HG03442 (cell line): ENCODE measurements at regions not wholly inside any gene's neighbourhood (a gene's known extent, or its start where the extent isn't known, plus 50 kb on each side); places are given as distances from the start of the nearest gene placed in this dataset.

Experiments used
- ATAC-seq: cut with Tn5 transposase; IDR thresholded peaks from one replicate; pipeline ENCODE4 v1.9.1; 2021; ENCODE audit warnings: mild to moderate bottlenecking, moderate library complexity; ENCODE audit not compliant: unreplicated experiment

DNA sequence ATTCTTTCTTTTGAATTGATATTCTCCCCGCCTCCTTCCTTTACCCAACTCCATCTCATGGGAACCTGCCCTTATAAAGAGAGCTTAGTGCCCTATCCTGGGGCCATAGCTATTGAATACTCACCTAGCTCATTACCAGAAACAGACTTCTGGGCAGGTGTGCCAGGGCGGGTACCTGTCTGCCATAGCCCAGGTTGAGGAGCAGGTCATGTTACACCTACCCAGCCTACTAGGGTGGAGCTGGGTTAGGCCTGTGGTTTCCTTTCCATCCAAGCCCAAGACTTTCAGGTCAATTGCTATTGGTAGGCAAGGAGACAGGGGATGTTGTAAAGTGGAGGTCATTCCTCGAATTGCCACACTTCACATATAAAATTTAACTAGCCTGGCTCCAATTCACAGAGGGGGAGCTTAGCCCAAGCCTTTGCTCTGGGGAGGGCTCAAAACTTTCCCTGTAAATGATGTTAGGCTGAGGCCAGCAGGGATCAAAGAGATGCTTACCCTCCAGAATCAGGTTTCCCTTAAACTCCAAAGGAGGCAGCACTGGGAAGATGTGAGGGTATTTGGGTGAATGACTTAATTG lies 87.1 kb upstream of the IPO9 start:
- no peak for ATAC-seq

DNA sequence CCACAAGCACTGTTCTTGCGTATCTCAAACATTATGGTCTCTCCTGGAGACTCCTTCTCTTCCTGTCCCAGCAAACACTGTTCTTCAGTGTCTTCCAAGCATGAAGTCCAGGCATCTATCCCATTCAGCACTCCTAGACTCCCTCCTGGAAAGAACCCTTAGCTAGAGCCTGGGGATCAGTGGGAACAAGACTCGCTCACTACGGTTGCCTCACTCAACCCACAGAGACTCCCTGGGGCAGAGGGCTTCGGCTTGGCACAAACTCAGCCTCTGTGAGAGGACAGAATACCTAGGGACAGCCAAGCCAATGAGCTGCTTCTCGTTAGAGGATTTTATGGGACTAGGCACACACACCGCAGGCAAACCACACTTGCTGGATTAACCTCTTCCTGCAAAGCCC lies 86.5 kb upstream of the IPO9 start:
- ATAC-seq = no peak

DNA sequence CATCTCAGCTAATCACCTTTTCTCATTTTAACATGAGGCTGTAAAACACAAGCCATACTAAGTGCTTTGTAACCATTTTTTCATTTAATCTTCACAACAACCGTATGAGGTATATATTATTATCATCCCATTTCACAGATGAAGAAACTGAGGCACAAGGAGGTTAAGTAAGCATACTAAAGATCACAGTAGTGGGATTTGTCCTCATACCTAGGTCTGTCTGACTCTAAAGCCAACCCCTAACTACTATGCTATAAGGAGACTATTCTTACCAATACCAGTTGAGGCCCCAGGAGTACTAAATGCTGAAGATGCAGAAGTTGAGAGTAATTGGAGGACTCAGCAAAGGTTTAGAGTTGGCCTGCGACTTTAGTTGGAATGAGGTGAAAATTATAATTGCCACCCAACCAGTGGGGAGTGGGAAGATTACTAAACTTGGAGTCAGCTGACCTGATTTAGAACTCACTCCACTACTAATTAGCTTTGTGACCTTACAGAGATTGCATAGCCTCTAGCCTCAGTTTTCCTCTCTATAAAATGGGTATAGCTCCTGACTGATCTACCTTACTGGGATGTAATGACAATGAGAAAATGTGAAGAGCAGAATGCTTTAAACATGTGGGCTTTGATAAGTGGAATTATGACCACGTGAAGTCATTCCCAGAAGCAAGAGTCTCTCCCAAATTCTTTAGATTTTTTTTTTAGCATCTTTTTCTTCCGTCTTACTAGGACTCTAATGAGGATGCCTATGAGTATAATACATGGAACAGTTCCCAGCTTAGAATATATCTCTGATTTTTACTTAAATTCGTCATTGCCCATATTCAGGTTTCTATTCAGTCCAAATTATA lies 85.8 kb upstream of the IPO9 start:
- ATAC-seq = no peak

DNA sequence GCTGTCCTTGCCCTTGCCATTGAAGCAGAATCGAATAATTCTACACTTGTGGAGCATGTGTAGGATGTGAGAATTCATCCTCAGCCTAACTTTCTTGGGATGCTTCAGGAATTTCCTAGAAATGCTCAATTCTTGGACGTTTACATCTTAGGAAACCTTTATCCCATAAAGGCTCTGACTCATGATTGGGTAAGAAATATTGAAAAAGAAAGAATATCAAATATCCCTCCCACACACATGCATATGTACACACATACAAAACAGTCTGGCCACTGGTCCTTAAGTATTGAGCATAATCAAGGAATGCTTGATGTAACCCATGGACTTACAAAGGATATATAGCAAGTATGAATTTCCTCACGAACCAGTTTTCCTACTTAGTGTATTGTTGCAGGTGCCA lies 83.9 kb upstream of the IPO9 start:
- ATAC-seq = no peak

DNA sequence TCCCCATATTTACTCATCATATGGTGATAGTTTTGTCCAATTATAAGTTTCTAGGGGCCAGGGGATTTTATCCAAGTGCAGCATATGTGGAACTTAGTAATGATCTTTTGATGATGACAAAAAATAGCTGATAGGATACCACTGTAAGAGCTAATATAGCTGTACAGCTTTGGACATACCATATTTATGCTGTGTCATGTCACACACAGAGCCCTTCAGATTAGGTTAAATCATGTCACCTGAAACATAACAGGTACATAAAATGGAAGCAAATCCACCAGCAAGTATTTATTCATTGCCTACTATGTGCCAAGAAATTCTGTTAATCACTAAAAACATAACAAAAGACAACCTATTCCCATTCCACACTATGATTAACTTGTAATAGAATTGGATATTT lies 82.8 kb upstream of the IPO9 start:
- ATAC-seq = no peak

DNA sequence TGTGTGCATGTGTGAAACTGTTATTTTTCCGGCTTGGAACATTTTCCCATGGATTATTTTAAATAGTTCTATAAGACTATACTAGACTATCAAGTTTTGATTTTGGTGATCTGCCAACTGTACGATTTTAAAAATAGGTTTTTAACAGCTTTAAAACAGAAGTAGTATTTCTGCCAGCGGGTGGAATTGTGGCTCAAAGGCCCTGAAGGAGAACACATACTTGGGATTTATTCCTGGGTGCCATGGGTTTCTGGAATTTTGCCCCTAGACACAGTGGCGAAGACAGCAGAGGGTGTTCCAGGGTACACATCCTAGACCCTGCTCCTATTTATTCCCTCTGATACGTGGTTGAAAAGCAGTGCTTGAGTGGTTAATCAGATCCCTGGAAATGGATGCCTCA lies 81.7 kb upstream of the IPO9 start:
- ATAC-seq = no peak

DNA sequence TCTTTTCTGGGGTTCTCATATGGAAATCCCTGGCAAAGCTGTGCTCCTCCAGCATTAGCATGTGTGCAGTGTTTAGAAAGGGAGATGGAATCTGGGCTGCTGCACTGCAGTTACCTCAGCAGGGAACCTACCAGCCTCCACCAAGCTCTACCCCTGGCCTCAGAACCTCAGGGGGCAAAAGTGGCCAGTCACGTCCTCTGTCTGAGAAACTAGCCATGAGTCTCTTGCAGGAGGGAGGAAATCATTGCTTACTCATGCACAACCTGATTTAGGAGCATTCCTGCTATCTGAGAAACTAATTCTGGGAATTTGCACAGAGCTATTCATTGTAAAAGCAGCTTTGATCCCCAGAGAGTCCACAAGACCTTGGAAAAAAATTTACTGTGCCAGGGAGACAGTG lies 80.6 kb upstream of the IPO9 start:
- ATAC-seq = no peak

DNA sequence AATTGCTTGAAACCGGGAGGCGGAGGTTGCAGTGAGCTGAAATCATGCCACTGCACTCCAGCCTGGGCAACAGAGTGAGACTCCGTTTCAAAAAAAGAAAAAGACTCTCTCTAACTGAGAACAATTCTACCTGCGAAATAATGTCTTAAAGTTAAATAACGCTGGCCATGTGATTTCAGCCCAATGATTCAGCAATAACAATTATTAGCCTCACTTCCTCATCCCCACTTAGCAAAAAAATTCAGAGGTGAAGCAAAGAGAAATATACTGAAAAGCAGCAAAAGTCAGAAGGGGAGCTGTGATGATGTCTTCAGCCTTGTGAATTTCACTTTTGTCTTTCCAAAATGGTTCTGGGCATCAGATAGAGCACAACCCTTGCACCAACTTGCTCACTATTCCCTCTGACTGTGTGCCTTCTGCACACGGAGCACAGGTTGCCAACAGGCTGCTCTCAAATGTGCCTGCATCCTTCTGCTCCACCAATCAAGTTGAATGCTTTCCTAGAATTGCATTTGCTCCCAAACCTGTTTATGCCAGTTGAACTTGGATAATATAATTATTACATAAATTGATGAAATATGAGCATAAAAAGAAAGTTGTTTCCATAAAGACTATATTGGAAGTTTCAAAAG lies 79.8 kb upstream of the IPO9 start:
- no peak for ATAC-seq

DNA sequence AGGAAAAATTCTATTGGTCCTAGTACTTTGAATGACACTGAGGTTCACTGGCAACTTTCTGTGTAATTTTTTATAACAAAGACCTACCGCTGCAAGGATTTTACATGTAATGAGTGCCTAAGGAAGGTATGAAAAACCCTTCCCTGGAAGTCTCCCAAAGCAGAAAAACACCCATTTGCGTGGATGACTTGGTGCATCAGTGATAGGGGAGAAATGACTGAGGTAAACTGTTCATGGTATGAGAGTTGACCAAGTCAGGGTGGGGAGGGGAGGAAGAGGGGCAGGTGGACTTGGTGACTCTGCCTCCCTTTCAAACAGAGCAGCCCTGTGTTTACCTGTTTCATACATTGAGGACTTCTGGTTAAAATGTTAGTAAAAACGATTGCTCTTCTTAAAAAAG lies 78.8 kb upstream of the IPO9 start:
- no peak for ATAC-seq

DNA sequence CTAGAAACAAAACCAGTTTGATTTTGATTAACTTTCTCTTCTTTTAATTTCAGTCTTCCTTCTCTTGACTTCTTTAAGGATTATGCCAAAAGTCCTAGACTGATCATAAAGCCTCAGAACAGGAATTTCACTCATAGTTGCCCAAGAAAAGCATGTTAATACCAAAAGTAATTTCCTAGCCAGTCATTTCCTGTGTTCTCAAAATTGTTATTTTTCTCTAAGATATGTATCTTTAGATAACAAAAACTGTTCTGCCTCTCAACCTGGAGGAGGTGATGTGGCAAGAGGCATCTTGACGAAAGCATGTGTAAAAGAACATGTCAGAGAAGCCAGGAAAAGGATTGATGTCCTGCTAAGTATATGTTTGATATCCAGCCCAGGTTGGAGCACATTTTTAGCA lies 78.0 kb upstream of the IPO9 start:
- ATAC-seq = no peak

DNA sequence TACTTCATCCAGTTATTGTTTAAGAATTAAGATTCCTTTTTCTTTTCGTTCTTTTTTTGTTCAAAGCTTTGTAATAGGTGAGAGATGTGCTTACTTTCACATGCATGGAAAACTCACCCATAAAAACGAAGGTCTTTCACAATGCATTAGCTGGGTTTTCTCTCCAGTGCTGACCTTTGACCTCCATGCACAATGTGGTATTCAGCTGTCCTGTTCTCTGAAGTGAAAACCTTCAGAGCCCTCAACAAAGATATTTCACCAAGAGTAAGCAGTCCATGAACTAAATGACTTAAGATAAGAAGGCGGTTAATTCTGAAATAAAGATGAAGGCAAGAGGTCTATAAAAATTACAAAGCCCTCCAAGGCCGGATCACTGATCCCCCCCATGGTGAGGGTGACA lies 77.1 kb upstream of the IPO9 start:
- ATAC-seq = no peak

DNA sequence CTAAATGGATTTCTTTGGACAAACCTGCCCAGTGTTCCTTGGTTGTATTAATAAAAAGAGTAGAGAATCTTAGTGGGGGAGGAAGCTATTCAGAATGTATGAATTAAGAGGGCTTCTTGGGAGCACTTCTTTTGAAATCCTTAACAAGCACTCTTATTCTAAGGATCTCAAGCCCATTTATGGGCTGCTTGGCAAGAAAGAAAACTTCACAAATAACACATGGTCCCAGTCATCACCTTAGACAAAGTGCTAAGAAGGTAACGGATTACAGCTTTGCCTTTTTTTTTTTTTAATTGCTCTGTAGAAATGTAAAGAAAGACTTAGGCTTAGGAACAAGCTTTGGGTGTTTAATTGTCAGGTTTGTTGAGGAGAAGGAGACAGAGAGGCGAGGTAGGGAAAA lies 76.6 kb upstream of the IPO9 start:
- ATAC-seq = no peak

DNA sequence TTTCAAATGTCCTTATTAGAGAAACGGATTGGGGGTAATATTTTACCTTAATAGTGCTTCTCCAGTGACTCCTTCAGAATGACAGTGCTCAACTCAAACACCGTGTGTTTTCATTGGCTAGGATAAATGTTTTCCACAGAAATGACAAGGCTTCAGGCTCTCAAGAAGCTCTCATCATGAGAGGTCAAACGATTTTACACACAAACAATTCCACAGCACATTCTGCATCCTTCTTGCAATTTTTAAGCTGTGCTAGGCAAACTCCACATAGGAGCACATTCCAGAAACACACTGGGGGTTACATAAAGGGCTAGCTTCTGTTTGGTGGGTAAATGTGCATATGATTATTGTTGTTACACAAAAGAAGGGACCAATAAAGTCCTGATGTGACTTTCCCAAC lies 75.5 kb upstream of the IPO9 start:
- ATAC-seq = no peak

DNA sequence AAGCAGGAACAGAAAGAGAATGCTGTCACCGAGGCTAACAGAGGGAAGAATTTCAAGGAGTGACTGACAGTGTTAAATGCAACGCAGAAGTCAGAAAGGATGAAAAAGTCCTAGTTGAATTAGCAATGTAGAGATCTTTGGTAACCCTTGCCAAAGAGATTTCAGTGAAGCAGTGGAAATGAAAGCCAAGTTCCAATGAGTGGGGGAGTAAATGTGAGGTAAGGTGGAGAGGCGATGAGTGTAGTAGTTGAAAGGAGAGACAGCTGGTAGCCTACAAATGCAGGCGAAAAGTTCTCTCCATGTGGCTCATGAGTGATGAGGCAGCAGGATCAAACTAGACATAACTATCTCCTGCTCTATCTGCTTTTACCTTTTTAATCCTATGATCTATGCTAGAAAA lies 74.6 kb upstream of the IPO9 start:
- no peak for ATAC-seq

DNA sequence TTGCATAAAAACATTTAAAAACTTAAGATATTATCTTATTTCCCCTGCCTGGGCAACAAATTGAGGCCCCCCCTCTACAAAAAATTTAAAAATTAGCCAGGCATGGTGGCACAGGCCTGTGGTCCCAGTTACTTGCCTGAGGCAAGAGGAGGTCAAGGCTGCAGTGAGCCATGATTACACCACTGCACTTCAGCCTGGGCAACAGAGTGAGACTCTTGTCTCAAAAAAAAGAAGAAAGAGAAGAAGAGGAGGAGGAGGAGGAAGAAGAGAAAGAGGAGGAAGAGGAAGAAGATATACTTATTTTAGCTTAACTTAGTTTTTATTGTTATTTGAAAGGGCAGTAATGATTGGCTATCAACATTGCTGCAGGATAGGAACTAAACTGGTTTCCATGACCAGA lies 73.8 kb upstream of the IPO9 start:
- no peak for ATAC-seq

DNA sequence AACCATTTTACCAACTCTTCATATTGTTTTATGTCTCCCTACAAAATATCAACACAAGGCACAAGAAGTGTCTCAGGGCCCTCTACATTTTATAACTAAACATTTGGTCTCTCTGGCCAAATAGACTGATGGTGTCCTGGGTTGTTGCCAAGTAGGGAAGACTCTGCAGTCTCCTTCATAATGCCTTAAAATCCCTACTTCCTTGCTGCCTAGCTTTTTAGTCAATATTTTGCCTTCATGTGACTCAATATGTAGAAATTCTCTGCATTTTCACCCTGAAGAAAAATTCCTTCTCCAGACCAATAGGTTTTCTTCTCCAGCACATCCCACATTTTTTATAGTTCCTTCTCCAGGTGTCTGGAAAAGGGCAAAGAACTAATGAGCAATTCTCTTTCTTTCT lies 72.6 kb upstream of the IPO9 start:
- ATAC-seq = no peak

DNA sequence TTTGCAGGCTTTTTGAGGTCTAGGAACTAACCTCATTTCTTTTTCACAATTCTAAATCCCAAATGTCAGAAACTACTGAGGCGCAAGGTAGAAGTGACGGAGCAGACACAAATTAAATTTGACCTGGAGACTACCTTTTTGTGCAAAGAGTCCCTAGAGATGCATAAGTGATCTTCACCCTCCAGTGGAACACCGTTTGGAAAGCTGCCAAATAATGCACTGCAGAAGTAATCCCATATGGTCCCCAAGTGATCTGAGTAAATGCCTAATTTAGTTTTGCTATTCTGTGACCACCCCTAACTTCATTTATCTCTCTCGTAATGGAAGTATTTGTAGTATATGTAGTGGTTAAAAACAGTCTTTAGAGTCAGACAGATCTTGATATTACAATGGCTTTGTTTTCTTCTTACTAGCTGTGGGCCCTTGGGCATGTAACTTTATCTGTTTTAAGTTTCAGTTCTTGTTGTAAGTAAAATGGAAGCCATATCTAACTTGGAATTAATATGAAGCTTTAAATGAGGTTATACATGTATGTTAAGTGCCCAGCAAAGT lies 70.4 kb upstream of the IPO9 start:
- no peak for ATAC-seq

DNA sequence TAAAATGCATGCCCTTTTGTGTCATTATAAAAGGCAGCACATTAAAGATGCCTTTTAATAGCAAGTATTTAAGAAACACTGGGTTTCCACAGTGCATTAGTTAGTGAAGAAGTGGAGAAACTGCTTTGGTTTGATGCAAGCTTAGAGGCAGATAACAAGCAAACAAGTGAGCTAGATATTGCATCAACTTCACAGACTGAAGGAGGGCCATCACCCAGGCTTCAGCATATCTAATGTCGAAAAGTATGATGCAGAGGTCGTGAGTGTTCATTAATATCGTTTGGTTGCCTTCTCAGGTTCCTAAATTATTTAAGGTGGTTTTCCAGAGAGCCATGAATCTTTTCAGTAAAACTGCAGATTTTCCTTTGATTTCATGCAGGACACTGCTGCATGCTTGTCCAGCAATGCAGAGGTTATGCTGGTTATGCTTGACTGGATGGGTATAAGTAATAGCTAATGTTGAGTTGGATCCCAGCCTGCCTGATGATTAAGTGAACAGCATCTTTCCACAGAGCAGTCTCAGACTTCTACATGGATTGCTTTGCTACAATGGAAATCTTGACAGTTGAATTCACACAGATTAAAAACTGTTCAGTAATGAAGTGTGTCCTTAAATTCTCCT lies 69.7 kb upstream of the IPO9 start:
- ATAC-seq = no peak

DNA sequence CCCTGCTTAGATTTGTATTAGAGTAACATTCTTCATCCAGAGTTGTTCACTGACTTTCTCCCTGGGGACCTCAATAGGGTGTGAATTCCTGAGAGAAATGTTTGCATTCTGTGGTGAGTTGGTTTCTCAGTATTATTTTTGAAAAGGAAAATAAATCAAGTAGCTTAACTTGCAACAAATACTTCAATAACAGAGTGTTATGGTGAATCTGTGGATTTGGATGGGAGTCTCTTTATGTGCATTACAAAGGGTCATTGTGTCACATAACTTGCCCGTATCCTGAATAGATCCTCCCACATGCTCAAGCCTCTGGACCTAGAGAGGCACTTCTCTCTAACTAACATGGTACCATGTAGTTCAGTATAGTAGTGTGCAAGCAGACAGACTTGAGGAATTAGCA lies 68.4 kb upstream of the IPO9 start:
- no peak for ATAC-seq

DNA sequence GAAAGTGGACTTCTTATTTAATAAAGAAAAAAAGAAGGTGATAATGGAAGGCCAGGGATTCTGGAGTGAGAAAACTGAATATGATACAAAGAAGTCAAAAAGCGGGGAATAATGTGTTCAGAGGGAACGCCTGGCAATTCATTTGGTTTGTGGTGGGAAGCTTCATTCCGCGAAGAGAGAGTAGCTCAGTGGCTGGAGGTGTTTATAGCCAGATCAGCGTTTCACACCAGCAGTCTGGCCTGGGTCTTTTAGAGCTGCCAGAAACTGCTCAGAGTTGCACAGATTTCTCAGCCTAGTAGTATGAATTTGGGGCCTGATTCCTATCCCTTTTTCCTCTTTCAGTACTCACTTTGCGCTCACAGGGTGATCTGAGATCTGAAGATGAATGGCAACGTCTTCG lies 67.8 kb upstream of the IPO9 start:
- no peak for ATAC-seq

DNA sequence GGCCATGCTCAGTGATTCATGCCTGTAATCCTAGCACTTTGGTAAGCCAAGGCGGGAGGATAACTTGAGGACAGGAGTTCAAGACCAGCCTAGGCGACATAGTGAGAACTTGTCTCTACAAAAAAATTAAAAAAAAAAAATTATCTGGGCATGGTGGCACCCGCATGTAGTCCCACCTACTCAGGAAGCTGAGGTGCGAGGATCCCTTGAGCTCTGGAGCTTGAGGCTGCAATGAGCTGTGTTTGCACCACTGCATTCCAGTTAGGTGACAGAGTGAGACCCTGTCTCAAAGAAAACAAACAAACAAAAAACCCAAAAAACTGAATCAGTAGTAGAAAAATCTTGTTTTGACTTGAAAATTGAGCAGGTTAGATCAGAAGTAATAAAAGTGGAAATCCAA lies 67.1 kb upstream of the IPO9 start:
- no peak for ATAC-seq

DNA sequence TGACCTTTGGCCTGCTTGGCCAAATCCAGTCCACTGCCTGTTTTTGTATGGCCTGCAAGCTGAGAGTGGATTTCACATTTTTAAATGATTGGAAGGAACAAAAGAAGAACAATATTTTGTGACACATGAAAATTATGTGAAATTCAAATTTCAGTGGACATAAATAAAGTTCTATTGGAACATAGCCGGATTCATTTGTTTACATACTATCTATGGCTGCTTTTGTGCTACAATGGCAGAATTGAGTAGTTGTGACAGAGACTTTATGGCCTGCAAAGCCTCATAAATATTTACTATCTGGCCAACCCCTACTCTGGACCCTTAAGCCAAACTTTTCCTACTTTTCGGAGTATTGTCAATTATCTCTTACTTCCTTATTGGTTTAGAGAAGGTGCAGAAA lies 66.6 kb upstream of the IPO9 start:
- ATAC-seq = no peak
